ENCODE measurements at regions not wholly inside any gene's neighbourhood (a gene's known extent, or its start where the extent isn't known, plus 50 kb on each side); places are given as distances from the start of the nearest gene placed in this dataset.

DNA sequence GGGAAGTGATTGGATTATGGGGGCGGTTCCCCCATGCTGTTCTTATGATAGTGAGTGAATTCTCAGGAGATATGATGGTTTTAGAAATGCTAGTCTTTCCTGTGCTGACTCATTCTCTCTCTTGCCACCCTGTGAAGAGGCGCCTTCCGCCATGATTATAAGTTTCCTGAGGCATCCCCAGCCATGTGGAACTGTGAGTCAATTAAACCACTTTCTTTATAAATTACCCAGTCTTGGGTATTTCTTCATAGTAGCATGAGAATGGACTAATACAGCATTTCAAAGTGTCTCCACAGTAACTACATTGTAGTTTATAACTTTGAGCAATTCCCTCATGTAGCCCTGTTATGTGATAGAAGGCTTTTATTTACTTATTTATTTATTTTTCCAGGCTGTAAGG is 128.8 kb upstream of the CHRNA7 start:
- TF ChIP-seq, protein P1, sequence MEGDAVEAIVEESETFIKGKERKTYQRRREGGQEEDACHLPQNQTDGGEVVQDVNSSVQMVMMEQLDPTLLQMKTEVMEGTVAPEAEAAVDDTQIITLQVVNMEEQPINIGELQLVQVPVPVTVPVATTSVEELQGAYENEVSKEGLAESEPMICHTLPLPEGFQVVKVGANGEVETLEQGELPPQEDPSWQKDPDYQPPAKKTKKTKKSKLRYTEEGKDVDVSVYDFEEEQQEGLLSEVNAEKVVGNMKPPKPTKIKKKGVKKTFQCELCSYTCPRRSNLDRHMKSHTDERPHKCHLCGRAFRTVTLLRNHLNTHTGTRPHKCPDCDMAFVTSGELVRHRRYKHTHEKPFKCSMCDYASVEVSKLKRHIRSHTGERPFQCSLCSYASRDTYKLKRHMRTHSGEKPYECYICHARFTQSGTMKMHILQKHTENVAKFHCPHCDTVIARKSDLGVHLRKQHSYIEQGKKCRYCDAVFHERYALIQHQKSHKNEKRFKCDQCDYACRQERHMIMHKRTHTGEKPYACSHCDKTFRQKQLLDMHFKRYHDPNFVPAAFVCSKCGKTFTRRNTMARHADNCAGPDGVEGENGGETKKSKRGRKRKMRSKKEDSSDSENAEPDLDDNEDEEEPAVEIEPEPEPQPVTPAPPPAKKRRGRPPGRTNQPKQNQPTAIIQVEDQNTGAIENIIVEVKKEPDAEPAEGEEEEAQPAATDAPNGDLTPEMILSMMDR (IDR thresholded peaks at IDR 0.05; ENCODE audit: low read depth, low read length), result no peak
- TF ChIP-seq EZH2phosphoT487 (IDR thresholded peaks at IDR 0.05; ENCODE audit: low read depth), result no peak
